PC-3 (cell line): ENCODE measurements at regions not wholly inside any gene's neighbourhood (a gene's known extent, or its start where the extent isn't known, plus 50 kb on each side); places are given as distances from the start of the nearest gene placed in this dataset.

ENCODE experiments used
- ATAC-seq: fragments of 200-7000 bp; cut with Tn5 transposase; 2 replicates; pipeline ENCODE4 v1.9.1; 2020; ENCODE audit warnings: mild to moderate bottlenecking, moderate library complexity
- BruUV-seq: library from RNA; stranded (reverse); fragments of 400-500 nt; replicated peaks from 2 replicates; lab custom pipeline; 2021; lab: Mats Ljungman, UMichigan
- CTCF ChIA-PET: fragments of 300-600 bp; sonication (Branson Sonifier 250); formaldehyde crosslinking; loops from one replicate; lab custom pipeline; 2022; ENCODE audit warnings: antibody characterized with exemption; lab: Charles Lee
- POLR2A ChIA-PET: fragments of 300-600 bp; sonication (Branson Sonifier 250); formaldehyde crosslinking; loops from one replicate; lab custom pipeline; 2022; ENCODE audit warnings: antibody characterized with exemption; ENCODE audit not compliant: unreplicated experiment; lab: Charles Lee
- DNase-seq: peaks from one replicate; pipeline ENCODE4 v3.0.0-alpha.2; 2015
- H2AFZ ChIP-seq: fragments of 300-600 bp; sonication (generic); 2 replicates; pipeline ENCODE4 v1.6.0; 2016; ENCODE audit warnings: antibody characterized with exemption, low read length
- H3F3A ChIP-seq: fragments of 300-600 bp; sonication (generic); one replicate; pipeline ENCODE4 v1.6.0; 2017; ENCODE audit warnings: antibody characterized with exemption, low read length, control low read depth, mild to moderate bottlenecking; ENCODE audit not compliant: unreplicated experiment
- H3K27ac ChIP-seq: fragments of 300-600 bp; sonication (generic); 2 replicates; pipeline ENCODE4 v1.5.1; 2016; ENCODE audit warnings: mild to moderate bottlenecking, low read length
- H3K27me3 ChIP-seq: fragments of 300-600 bp; sonication (generic); 2 replicates; pipeline ENCODE4 v1.6.1; 2016; ENCODE audit warnings: low read length, mixed read lengths
- H3K36me3 ChIP-seq: fragments of 300-600 bp; sonication (generic); 2 replicates; pipeline ENCODE4 v1.6.1; 2016; ENCODE audit warnings: low read depth, mixed run types, low read length, mixed read lengths
- H3K4me1 ChIP-seq: fragments of 300-600 bp; sonication (generic); 2 replicates; pipeline ENCODE4 v1.5.1; 2016; ENCODE audit warnings: low read length; ENCODE audit not compliant: insufficient read depth
- H3K4me2 ChIP-seq: fragments of 300-600 bp; sonication (generic); 2 replicates; pipeline ENCODE4 v1.6.0; 2016; ENCODE audit warnings: low read length
- H3K4me3 ChIP-seq: fragments of 300-600 bp; sonication (generic); 2 replicates; pipeline ENCODE4 v1.5.1; 2016; ENCODE audit warnings: mild to moderate bottlenecking, low read length, mixed read lengths
- H3K79me2 ChIP-seq: fragments of 300-600 bp; sonication (generic); 2 replicates; pipeline ENCODE4 v1.6.1; 2017; ENCODE audit warnings: low read length, mixed read lengths
- H3K9ac ChIP-seq: fragments of 300-600 bp; sonication (generic); 2 replicates; pipeline ENCODE4 v1.6.0; 2016; ENCODE audit warnings: mild to moderate bottlenecking, low read length
- H3K9me2 ChIP-seq: fragments of 300-600 bp; sonication (generic); replicated peaks from 2 replicates; pipeline ENCODE4 v1.6.1; 2016; ENCODE audit warnings: mixed run types, low read length, mixed read lengths
- H3K9me3 ChIP-seq: fragments of 300-600 bp; sonication (generic); 2 replicates; pipeline ENCODE4 v1.6.1; 2016; ENCODE audit warnings: low read length, mixed read lengths
- H4K20me1 ChIP-seq: fragments of 300-600 bp; sonication (generic); 2 replicates; pipeline ENCODE4 v1.6.1; 2016; ENCODE audit warnings: low read length, mixed read lengths
- EZH2 ChIP-seq: fragments of 300-600 bp; sonication (generic); IDR thresholded peaks from one replicate; pipeline ENCODE4 v1.6.1; 2017; ENCODE audit warnings: antibody characterized with exemption, mild to moderate bottlenecking, low read length; ENCODE audit not compliant: unreplicated experiment
- EZH2phosphoT487 ChIP-seq: fragments of 300-600 bp; sonication (generic); IDR thresholded peaks from 2 replicates; pipeline ENCODE4 v1.6.1; 2018; ENCODE audit warnings: mild to moderate bottlenecking, antibody characterized with exemption, low read length, borderline replicate concordance
- intact Hi-C: fragments of 100-400 bp; cut with micrococcal nuclease; formaldehyde crosslinking; loops from 2 replicates; pipeline ENCODE4 v1.9.0; 2023
- TF ChIP-seq, protein P1 (sequence below): fragments of 300-600 bp; sonication (generic); conservative IDR thresholded peaks from 2 replicates; pipeline ENCODE4 v1.5.1; 2017; ENCODE audit warnings: antibody characterized with exemption, low read depth, mild to moderate bottlenecking, low read length

DNA sequence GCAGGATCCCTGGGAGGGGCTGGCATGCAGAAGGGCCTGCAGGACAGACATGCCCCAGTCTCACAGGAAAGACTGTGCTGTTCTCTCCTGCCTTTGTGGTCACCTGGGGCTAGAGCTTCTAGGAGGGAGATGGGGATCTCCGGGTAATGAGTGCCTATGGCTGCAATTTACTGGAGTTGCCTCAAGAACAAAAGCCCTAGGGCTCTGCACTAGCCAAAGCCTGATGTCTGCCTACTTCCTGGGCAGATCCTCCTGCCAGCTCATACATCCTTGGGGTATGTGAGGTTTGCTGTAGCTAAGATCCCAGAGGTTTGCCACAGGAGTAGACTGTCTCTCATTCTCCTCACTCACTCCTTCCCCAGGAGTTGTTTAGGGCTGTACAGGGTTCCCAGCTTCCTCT, 106.9 kb upstream of the PPFIA2 start:
- ChIA-PET POLR2A (no interaction called here), CTCF (no interaction called here)
- Histone ChIP-seq H2AFZ (no peak overlapping the region), H3K4me3 (no peak overlapping the region), H3K9ac (no peak overlapping the region), H3K27me3 (no peaks in the 10 kb centered on the region), H3K9me2 (no peaks in the 10 kb centered on the region), H3K4me2 (no peak overlapping the region), H3F3A (no peaks in the 10 kb centered on the region), H3K4me1 (no peaks in the 10 kb centered on the region), H4K20me1 (no peaks in the 10 kb centered on the region), H3K27ac (no peak overlapping the region), H3K79me2 (no peaks in the 10 kb centered on the region), H3K36me3 (no peaks in the 10 kb centered on the region), H3K9me3 (no peaks in the 10 kb centered on the region)
- BruUV-seq, result no TSS peak
- TF ChIP-seq, protein P1, sequence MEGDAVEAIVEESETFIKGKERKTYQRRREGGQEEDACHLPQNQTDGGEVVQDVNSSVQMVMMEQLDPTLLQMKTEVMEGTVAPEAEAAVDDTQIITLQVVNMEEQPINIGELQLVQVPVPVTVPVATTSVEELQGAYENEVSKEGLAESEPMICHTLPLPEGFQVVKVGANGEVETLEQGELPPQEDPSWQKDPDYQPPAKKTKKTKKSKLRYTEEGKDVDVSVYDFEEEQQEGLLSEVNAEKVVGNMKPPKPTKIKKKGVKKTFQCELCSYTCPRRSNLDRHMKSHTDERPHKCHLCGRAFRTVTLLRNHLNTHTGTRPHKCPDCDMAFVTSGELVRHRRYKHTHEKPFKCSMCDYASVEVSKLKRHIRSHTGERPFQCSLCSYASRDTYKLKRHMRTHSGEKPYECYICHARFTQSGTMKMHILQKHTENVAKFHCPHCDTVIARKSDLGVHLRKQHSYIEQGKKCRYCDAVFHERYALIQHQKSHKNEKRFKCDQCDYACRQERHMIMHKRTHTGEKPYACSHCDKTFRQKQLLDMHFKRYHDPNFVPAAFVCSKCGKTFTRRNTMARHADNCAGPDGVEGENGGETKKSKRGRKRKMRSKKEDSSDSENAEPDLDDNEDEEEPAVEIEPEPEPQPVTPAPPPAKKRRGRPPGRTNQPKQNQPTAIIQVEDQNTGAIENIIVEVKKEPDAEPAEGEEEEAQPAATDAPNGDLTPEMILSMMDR, result no peak
- TF ChIP-seq EZH2phosphoT487 (no peak), EZH2 (no peak)
- DNase-seq, result no peak
- intact Hi-C loops, result no loop called here
- ATAC-seq, result no peak

DNA sequence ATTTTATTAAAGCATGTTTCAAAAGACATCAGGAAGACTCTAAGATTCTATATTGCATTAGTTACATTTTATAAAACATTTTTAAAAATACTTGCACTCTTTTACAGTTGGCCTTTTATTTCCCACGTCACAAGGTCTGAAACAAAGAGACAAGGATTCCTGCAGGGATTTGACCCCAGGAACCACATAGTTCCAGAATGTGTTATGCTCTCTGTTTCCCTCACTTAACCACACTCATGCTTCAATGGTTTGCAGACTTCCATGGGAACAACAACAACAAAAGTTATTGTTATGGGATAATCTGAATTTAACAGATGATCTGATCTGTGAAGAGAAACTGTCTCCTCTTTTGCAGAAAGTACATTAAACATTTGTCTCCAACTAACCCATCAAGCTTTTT, 104.3 kb upstream of the PPFIA2 start:
- no peaks in the 10 kb centered on the region for H3F3A ChIP-seq
- TF ChIP-seq, protein P1, result no peak
- TF ChIP-seq EZH2 (no peak), EZH2phosphoT487 (no peak)
- H3K79me2 ChIP-seq, result no peaks in the 10 kb centered on the region
- CTCF ChIA-PET, result no interaction called here
- no peaks in the 10 kb centered on the region for H3K36me3 ChIP-seq
- H4K20me1 ChIP-seq, result no peaks in the 10 kb centered on the region
- ATAC-seq (no peak), DNase-seq (no peak)
- H2AFZ ChIP-seq, result no peak overlapping the region
- no peaks in the 10 kb centered on the region for H3K4me1 ChIP-seq
- H3K9ac ChIP-seq, result no peak overlapping the region
- no peak overlapping the region for H3K27ac ChIP-seq
- no peaks in the 10 kb centered on the region for H3K27me3 ChIP-seq
- BruUV-seq, result no TSS peak
- POLR2A ChIA-PET, result no interaction called here
- intact Hi-C loops, result no loop called here
- no peak overlapping the region for H3K4me3 ChIP-seq
- no peaks in the 10 kb centered on the region for H3K9me3 ChIP-seq
- no peaks in the 10 kb centered on the region for H3K9me2 ChIP-seq
- H3K4me2 ChIP-seq, result no peak overlapping the region

DNA sequence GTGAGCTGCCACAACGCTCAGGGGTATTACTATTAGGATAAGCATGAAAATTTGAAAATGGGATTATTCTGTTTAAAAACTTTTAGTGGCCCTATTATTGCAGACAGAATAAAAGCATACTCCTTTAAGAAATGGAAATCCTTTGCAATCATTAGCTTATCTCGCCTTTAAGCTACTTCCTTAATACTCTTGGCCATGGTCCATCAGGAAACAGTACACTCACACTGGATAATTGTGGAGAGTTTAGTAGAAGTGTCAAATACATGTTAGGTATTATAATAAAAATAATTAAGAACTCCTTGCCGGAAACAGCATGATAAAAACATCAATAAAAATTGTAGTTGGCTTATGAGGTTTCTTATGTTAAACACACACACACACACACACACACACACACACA, 100.4 kb upstream of the PPFIA2 start:
- no TSS peak for BruUV-seq
- CTCF ChIA-PET, result no interaction called here
- intact Hi-C loops, result no loop called here

More for the DNA sequence above, 100.4 kb upstream of the PPFIA2 start:
- Histone ChIP-seq H3F3A (no peaks in the 10 kb centered on the region), H4K20me1 (no peaks in the 10 kb centered on the region), H3K27me3 (no peaks in the 10 kb centered on the region), H3K27ac (no peak overlapping the region), H3K4me3 (no peak overlapping the region), H3K36me3 (no peaks in the 10 kb centered on the region), H3K9me3 (no peaks in the 10 kb centered on the region), H3K4me2 (no peak overlapping the region), H3K79me2 (no peaks in the 10 kb centered on the region), H3K4me1 (no peaks in the 10 kb centered on the region), H3K9me2 (no peaks in the 10 kb centered on the region), H2AFZ (no peak overlapping the region), H3K9ac (no peak overlapping the region)
- ATAC-seq (no peak), DNase-seq (no peak)
- POLR2A ChIA-PET, result no interaction called here
- TF ChIP-seq EZH2 (no peak), EZH2phosphoT487 (no peak)
- TF ChIP-seq, protein P1, result no peak
